22Rv1 (cell line): ENCODE measurements at regions not wholly inside any gene's neighbourhood (a gene's known extent, or its start where the extent isn't known, plus 50 kb on each side); places are given as distances from the start of the nearest gene placed in this dataset.

Experiments used
- H3K27ac ChIP-seq: fragments of 450-650 bp; 2 replicates; pipeline ENCODE4 v1.5.1; 2017
- CTCF ChIP-seq: fragments of 450-650 bp; IDR thresholded peaks from 2 replicates; pipeline ENCODE4 v1.5.1; 2017; ENCODE audit warnings: mild to moderate bottlenecking
- ZFX ChIP-seq: fragments of 450-650 bp; IDR thresholded peaks from 2 replicates; pipeline ENCODE4 v1.6.1; 2017; ENCODE audit warnings: antibody characterized with exemption, borderline replicate concordance

GRCh38 chr13:87788363-87788762 is 117.2 kb downstream of the SLITRK5 start:
- TF ChIP-seq ZFX (no peak), CTCF (no peak)
- H3K27ac ChIP-seq: no peak overlapping the region

- no peak overlapping the region for H3K27ac ChIP-seq
- no peak for TF ChIP-seq ZFX
- TF ChIP-seq CTCF: no peak
These were observed 121.7 kb downstream of the SLITRK5 start for GRCh38 chr13:87792878-87793277.

GRCh38 chr13:87798536-87798935 is 127.4 kb downstream of the SLITRK5 start:
- H3K27ac ChIP-seq: no peak overlapping the region
- no peak for TF ChIP-seq ZFX
- no peak for TF ChIP-seq CTCF

DNA sequence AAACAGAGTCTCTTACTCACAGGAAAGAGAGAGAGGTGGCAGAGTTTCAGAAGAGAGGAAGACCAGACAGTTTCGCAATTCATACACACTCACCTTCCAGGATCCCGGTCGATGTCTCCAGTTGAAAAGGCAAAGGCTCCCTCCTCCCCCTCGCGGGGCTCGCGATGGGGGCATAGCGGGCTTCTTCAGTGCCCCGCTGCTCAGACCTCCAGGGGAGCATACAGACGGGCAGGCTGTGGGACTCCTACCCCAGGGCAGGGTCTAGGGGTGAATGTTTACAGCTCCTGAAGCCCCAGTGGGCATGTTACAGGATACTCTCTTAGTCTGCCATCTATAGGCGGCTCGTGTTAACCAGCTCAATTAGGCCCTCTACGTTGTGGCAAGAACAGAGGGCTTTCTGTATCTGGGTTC is 139.2 kb downstream of the SLITRK5 start:
- TF ChIP-seq CTCF (no peak), ZFX (no peak)
- no peak overlapping the region for H3K27ac ChIP-seq

DNA sequence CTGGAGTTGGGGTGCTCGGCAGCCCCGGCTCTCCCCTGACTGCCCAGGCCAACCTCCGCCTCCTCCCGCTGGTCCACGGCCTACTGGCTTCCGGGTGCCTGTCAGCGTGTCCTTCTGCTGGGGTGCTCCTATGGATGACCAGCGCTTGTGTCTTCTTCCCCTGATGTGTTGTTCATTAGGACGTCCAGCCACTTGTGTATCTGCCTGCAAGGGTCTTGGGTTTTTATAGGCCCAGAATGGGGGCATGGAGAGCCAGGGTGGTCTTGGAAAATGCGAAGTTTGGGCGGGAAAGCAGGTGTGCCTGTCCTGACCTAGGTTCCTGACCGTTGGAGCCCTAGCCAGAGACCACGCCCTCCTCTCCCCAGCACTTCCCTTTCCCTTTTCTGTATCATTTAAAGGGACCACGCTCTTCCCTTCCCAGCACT is 139.8 kb downstream of the SLITRK5 start:
- H3K27ac ChIP-seq: no peak overlapping the region
- TF ChIP-seq ZFX: no peak
- TF ChIP-seq CTCF: no peak

GRCh38 chr13:87814403-87814802 is 143.2 kb downstream of the SLITRK5 start:
- no peak overlapping the region for H3K27ac ChIP-seq
- TF ChIP-seq ZFX: no peak
- no peak for TF ChIP-seq CTCF

DNA sequence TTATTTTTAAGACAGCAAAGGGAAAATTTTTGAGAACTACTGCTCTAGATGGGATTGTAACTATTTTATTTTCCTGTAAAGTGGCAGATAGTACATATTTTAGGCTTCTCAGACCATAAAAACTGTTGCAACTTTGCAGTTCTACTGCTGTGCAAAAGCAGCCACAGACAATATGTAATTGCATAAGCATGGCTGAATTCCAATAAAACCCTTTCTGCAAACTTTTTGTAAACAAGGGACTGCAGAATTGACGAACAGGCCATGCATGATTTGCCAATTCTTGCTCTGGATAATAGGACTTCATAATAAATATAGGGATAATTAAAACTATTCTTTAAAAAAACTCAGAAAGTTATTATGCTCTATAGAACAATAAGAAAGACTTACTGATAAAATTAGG is 149.1 kb downstream of the SLITRK5 start:
- TF ChIP-seq ZFX: no peak
- no peak for TF ChIP-seq CTCF
- H3K27ac ChIP-seq: no peak overlapping the region
